ENCODE measurements at regions not wholly inside any gene's neighbourhood (a gene's known extent, or its start where the extent isn't known, plus 50 kb on each side); places are given as distances from the start of the nearest gene placed in this dataset.

DNA sequence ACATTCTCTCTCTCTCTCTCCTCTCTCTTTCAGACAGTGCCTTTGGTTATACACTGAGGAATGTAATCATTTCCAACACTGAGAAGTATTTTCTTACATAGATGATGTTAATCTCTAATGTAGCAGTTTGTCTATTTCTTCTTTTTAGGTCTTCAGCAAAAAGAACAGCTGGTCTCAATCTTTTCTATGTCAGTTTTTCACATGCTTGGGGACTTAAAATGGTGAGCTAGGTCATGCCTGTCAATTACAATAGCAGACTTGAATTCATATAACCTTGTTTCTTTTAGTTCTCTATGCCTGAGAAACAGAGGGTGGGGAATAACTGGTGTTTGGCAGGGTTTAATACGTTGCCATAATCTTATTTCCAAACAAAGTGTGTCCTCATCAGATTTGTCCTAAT is 786.2 kb downstream of the SQOR start:
- TF ChIP-seq SIX5 (IDR thresholded peaks at IDR 0.05; ENCODE audit: low read depth, low read length, severe bottlenecking) (no peak), CBFB (IDR thresholded peaks at IDR 0.05; ENCODE audit: low read depth) (no peak), STAT1 (conservative IDR thresholded peaks at IDR 0.05) (no peak), SP1 (IDR thresholded peaks at IDR 0.05; ENCODE audit: low read depth, low read length) (no peak), POLR2A (IDR thresholded peaks at IDR 0.05; ENCODE audit: low read depth, low read length) (no peak), SUZ12 (IDR thresholded peaks at IDR 0.05; ENCODE audit: unreplicated experiment) (no peak), CBX5 (IDR thresholded peaks at IDR 0.05; ENCODE audit: low read depth) (no peak), RELA (IDR thresholded peaks at IDR 0.05; ENCODE audit: borderline replicate concordance, partially characterized antibody) (no peak), POLR2AphosphoS5 (IDR thresholded peaks at IDR 0.05; ENCODE audit: low read length) (no peak), JUNB (IDR thresholded peaks at IDR 0.05) (no peak)
- TF ChIP-seq, protein P1, sequence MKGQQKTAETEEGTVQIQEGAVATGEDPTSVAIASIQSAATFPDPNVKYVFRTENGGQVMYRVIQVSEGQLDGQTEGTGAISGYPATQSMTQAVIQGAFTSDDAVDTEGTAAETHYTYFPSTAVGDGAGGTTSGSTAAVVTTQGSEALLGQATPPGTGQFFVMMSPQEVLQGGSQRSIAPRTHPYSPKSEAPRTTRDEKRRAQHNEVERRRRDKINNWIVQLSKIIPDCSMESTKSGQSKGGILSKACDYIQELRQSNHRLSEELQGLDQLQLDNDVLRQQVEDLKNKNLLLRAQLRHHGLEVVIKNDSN (IDR thresholded peaks at IDR 0.05; ENCODE audit: borderline replicate concordance, extremely low read length, insufficient read depth, low read depth, low read length): no peak
- TF ChIP-seq, protein P2, sequence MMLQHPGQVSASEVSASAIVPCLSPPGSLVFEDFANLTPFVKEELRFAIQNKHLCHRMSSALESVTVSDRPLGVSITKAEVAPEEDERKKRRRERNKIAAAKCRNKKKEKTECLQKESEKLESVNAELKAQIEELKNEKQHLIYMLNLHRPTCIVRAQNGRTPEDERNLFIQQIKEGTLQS (IDR thresholded peaks at IDR 0.05; ENCODE audit: borderline replicate concordance, extremely low read depth, low read depth, low read length): no peak
- TF ChIP-seq, protein P3, sequence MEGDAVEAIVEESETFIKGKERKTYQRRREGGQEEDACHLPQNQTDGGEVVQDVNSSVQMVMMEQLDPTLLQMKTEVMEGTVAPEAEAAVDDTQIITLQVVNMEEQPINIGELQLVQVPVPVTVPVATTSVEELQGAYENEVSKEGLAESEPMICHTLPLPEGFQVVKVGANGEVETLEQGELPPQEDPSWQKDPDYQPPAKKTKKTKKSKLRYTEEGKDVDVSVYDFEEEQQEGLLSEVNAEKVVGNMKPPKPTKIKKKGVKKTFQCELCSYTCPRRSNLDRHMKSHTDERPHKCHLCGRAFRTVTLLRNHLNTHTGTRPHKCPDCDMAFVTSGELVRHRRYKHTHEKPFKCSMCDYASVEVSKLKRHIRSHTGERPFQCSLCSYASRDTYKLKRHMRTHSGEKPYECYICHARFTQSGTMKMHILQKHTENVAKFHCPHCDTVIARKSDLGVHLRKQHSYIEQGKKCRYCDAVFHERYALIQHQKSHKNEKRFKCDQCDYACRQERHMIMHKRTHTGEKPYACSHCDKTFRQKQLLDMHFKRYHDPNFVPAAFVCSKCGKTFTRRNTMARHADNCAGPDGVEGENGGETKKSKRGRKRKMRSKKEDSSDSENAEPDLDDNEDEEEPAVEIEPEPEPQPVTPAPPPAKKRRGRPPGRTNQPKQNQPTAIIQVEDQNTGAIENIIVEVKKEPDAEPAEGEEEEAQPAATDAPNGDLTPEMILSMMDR (IDR thresholded peaks at IDR 0.05 in 2 of 3, conservative IDR thresholded peaks at IDR 0.05 in 1 of 3; ENCODE audit: control insufficient read depth in 2 of 3, extremely low read depth in 1 of 3, insufficient read depth in 1 of 3, low read depth in 3 of 3, low read length in 3 of 3): no peak

All from GM12878 (cell line).